ENCODE measurements at regions not wholly inside any gene's neighbourhood (a gene's known extent, or its start where the extent isn't known, plus 50 kb on each side); places are given as distances from the start of the nearest gene placed in this dataset.
"Not testable (repeated sequence)": the region's sequence is repeated elsewhere in the genome, so short reads cannot be mapped to it uniquely, and the experiment has no call there.

GRCh38 chr9:31702957-31703356, 681.5 kb upstream of the ACO1 start:
- DNase-seq: no peak

GRCh38 chr9:31715250-31715649, 669.2 kb upstream of the ACO1 start:
- DNase-seq: no peak

- DNase-seq: no peak
Measured at GRCh38 chr9:31719262-31719661, 665.2 kb upstream of the ACO1 start.

- no peak for DNase-seq
Measured at GRCh38 chr9:31730398-31730797, 654.0 kb upstream of the ACO1 start.

- DNase-seq: no peak
Measured at GRCh38 chr9:31733166-31733565, 651.3 kb upstream of the ACO1 start.

GRCh38 chr9:31736581-31737179, 647.8 kb upstream of the ACO1 start:
- DNase-seq: no peak

GRCh38 chr9:31740705-31741104, 643.7 kb upstream of the ACO1 start:
- no peak for DNase-seq

GRCh38 chr9:31744589-31744988, 639.9 kb upstream of the ACO1 start:
- no peak for DNase-seq

GRCh38 chr9:31745468-31745867, 639.0 kb upstream of the ACO1 start:
- DNase-seq: no peak

- no peak for DNase-seq
Measured at GRCh38 chr9:31745886-31746285, 638.6 kb upstream of the ACO1 start.

GRCh38 chr9:31753756-31754155, 630.7 kb upstream of the ACO1 start:
- DNase-seq: no peak

- DNase-seq: no peak
Measured at GRCh38 chr9:31759703-31760102, 624.7 kb upstream of the ACO1 start.

- DNase-seq: not testable (repeated sequence)
Measured at GRCh38 chr9:31774021-31774420, 610.4 kb upstream of the ACO1 start.

- no peak for DNase-seq
Measured at GRCh38 chr9:31774571-31774970, 609.9 kb upstream of the ACO1 start.

GRCh38 chr9:31776471-31776870, 608.0 kb upstream of the ACO1 start:
- DNase-seq: no peak

- DNase-seq: no peak
Measured at GRCh38 chr9:31783491-31783890, 601.0 kb upstream of the ACO1 start.

GRCh38 chr9:31790720-31791119, 593.7 kb upstream of the ACO1 start:
- DNase-seq: no peak

GRCh38 chr9:31799953-31800609, 584.4 kb upstream of the ACO1 start:
- no peak for DNase-seq

- no peak for DNase-seq
Measured at GRCh38 chr9:31807574-31808256, 576.7 kb upstream of the ACO1 start.

GRCh38 chr9:31808766-31809165, 575.7 kb upstream of the ACO1 start:
- DNase-seq: no peak

- DNase-seq: no peak
Measured at GRCh38 chr9:31820426-31820825, 564.0 kb upstream of the ACO1 start.

- no peak for DNase-seq
Measured at GRCh38 chr9:31821583-31821982, 562.9 kb upstream of the ACO1 start.

- no peak for DNase-seq
Measured at GRCh38 chr9:31823365-31823764, 561.1 kb upstream of the ACO1 start.

GRCh38 chr9:31824860-31825259, 559.6 kb upstream of the ACO1 start:
- DNase-seq: no peak

GRCh38 chr9:31837211-31837610, 547.2 kb upstream of the ACO1 start:
- no peak for DNase-seq
